HG03442 (cell line): ENCODE measurements at regions not wholly inside any gene's neighbourhood (a gene's known extent, or its start where the extent isn't known, plus 50 kb on each side); places are given as distances from the start of the nearest gene placed in this dataset.
A peak's percentile ranks its signal among the peaks of the same experiment; 100 is the strongest.

Experiments
- ATAC-seq: cut with Tn5 transposase; IDR thresholded peaks from one replicate; pipeline ENCODE4 v1.9.1; 2021; ENCODE audit warnings: mild to moderate bottlenecking, moderate library complexity; ENCODE audit not compliant: unreplicated experiment

DNA sequence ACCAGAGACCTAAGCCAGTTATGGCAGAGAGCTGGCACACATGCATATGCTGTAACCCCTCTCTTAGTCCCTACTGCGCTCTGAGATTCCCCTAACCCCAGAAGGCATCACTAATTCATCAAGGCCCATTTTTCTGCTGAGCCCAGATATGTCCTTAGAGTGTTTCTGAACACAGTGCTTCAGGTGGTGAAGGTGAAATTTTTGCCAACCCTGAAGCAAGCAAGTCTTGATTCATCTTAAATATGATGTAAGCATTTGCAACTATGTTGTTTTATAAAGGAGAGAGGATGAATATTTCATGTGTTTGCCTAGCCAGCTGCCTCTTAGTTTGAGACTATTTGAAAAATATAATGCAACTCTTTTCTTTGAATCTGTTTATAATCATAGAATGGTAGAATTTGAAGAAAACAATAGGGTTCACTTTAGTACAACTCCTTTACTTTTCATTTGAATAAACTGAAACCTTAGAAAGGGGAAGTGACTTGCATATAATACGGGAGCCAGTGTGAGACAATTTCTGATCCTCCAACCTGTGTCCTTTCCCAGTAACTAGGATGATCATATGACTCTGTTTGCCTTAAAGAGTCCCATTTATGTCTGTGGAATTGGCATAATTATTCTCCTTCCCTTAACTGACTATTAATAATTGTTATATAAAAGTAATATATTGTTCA lies 194.3 kb upstream of the MTNR1B start:
- ATAC-seq: peak; percentile 67

DNA sequence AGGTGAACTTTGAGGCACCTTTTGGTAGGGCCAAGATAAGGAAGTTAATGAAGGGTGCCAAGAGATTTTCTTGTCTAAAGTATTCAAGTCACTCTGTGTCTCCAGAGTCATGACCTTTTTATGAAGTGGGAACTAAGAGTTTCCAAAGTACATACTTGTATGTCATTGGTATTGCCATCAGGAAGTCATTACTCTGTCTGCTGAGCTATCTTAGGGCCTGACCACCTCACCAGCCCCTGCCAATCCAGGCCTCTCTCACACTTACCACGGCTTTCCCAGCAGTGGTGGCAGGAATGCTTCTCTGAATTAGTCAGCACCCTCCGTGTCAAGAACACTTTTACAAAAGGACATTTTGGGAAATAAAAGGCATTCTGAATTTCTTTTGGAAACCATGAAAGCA lies 192.8 kb upstream of the MTNR1B start:
- ATAC-seq: no peak

DNA sequence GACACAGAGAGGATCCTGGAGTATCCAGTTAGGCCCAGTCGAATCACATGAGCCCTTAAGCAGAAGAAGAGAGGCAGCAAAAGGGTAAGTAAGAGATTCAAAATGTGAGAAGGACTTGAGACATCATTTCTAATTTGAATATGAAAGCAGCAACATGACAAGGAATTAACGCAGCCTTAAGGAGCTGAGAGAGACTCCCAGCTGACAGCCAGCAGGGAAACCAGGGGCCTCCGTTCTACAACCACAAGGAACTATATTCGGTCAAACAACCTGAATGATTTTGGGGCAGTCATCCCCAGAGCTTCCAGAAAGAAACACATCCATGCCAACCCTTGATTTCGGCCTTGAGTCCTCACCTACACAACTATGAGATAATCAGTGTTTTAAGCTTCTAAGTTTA lies 189.7 kb upstream of the MTNR1B start:
- ATAC-seq: no peak

GRCh38 chr11:92781151-92781550 lies 188.3 kb upstream of the MTNR1B start:
- ATAC-seq: no peak

DNA sequence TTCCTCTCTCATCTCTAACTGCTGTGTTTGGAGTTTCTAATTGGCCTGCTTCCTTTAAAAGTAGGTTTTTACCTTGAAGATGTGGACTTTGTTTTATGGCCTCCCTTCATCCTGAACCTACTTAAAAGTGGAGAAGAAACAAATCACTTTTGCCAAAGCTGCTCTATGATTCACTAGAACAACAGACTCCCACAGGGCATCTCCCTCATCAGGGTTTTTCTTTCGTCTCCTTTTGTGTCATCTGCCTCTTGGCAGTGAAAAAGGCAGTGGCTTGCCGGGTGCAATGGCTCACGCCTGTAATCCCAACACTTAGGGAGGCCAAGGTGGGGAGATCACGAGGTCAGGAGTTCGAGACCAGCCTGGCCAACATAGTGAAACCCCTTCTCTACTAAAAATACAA lies 186.6 kb upstream of the MTNR1B start:
- no peak for ATAC-seq

- no peak for ATAC-seq
These were observed 185.1 kb upstream of the MTNR1B start for GRCh38 chr11:92784331-92784730.

DNA sequence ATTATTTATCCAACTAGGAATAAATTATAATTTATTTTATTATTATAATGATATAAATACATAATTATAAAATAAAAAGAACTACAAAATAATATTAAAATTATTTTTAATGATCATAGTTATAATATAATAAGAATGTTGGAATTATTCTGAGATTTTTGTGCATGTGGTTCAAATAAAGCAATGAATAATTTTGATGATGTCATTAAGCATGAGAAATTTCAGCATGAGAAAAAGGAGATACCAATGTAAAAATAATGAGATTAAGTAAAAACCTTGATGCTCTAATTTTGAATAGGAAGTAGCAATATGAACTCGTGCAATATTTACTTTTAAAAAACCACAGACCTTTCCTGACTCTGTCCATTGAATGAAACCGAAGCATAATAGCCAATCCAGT lies 181.8 kb upstream of the MTNR1B start:
- ATAC-seq: no peak

- ATAC-seq: no peak
These were observed 179.7 kb upstream of the MTNR1B start for GRCh38 chr11:92789761-92790160.

DNA sequence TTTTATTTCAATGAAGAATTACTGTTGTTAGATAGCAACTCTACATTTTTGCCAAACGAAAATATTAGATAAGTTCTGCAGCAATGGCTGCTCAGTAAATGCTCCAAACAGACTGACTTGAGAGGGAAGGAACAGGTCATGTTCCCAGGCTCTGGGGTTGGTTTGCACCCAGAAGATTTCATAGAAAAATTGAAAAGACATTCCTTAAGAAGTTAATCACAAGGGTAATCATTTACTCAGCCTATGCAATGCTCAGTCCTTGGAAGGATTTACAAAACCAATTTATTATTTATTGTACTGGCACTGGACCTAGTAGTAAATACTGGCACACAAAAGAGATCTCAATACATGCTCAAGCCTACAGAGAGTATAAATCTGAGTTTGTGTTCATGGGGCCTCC lies 179.1 kb upstream of the MTNR1B start:
- no peak for ATAC-seq

GRCh38 chr11:92790926-92791616 lies 178.4 kb upstream of the MTNR1B start:
- ATAC-seq: no peak

DNA sequence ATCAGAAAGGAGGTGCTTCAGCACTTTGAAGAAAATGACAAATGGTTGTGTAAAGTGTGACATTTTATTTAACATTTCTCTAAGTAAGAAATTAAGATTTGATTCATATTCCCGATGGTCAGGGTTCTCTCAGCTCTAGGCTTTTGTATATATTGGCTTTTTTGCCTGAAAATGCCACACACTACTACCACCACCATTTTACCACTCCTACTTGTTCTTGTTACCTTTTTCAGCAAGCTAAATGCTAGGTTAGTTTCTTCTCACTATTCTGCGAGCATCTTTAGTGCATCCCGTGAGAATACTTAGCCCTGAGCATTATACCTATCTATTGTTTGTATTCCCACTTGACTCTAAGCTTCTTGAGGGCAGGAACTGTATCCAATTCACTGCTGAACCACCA lies 177.6 kb upstream of the MTNR1B start:
- no peak for ATAC-seq

DNA sequence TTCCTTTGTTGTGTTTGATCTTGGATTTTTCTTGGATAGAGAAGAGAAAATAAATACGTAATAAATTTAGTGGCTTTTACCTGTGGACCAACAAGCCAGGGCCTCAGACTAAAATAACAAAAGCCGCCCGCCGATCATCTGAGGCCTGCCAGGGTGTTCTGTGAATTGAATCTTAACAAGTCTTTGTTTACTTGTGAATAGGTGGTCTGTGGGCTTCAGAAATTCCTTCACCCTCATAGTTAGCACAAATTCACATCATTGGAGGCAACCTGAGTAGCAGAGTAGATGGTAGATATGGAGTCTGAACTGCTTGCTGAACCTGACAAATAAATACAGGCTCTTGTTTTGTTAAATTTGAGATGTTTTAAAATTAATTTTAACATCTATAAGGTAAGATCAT lies 176.3 kb upstream of the MTNR1B start:
- no peak for ATAC-seq

DNA sequence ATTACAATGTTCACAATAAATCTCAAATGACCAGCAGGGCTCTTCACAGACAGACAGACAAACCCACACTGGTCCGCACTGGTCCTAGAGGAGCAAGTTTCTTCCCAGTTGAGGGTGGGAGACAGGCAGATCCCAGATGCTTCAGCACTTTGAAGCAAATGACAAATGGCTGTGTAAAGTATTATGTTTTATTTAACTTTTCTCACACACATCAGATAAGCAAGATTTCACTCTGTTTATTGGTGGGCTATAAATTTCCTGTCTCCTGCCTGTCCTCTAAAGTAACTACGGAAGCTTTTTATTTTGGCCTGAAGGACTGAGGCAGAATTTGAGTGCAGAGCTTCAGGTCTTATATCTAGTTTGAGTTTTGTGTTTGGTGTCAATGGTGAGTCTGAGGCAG lies 174.7 kb upstream of the MTNR1B start:
- no peak for ATAC-seq

DNA sequence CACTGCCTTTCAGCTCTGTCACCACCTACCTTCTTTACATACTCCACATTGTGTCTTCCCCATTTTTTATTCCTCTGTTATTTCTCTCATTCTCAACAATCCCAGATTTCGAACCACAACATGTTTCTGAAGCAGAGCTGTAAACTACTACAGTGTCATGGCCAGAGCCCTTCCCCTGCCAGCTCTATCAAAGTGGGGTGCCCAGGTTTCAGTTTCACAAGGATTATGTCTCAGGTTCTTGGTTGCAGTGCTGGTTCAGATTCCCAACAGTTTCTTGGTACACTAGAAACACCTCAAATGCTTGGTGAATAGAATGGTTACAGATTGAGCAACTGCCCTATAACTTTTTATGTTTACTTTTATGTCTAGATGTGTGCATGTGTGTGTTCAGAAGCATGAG lies 172.7 kb upstream of the MTNR1B start:
- ATAC-seq: no peak

- ATAC-seq: no peak
These were observed 171.6 kb upstream of the MTNR1B start for GRCh38 chr11:92797874-92798273.

- no peak for ATAC-seq
These were observed 167.8 kb upstream of the MTNR1B start for GRCh38 chr11:92801685-92802084.

DNA sequence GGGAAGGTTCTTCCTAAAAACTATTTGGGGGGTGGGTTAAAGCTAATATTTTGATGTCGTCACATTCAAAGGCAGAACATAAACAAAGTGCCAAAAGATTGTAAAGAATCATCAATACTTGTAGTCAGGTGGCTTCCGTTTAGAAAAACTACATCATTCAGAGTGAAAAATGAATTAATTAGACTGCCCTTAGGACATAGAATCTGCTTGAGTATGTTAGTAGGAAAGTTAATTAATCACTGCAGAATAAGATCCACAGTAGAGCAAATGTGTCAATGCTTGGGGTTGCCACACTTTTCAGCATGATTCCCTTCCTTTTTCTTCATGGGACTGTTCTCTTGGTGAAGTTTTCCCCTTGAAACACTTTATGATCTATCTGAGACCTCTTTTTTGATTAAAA lies 166.8 kb upstream of the MTNR1B start:
- no peak for ATAC-seq

GRCh38 chr11:92803391-92803790 lies 166.1 kb upstream of the MTNR1B start:
- no peak for ATAC-seq

GRCh38 chr11:92804388-92804966 lies 165.0 kb upstream of the MTNR1B start:
- no peak for ATAC-seq

DNA sequence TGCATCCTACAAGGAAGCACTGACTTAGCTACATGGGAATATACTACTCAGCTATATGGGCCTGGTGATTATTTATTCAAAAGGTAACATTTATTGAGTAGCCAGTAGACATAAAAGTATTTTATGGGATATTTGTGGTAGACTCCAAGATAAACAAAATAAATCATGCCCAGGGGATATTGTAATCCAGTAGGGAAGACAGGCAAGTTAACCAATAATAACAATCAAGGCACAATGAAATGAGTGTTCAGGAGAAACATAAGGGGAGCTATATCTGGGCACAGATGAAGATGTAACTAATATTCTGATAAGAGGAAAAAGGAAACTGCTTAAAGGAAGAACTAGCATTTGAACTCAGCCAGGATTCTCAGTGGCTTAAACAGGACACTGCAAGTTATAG lies 161.4 kb upstream of the MTNR1B start:
- ATAC-seq: no peak

DNA sequence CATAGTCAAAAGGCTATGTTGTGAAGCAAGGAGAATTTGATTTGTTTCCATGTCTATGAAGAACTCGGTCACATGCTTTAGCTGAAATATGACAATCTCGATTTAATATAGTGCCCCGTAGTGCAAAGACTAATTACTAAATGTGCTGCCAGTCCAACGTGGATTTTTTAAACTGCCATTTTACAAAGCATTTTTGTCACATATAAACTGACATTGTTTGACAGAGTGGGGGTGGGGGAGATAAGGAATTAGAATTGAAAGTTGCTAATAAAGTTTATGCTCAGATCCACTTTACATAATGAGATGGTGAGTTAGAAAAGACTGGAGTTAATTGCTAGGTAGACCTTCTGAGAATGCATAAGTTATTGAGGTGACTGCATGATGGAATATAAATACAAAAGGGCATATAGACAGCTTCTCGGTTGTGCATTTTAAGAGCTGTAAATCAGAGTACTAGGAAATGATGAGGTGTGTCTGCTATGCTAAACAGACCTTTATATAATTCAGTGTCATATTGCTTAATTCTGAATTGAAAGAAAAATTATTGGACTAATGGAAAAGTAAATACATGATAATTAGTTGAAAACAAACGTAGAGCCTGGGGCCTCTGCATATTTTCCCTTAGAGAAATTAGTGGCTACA lies 158.9 kb upstream of the MTNR1B start:
- no peak for ATAC-seq

- ATAC-seq: no peak
These were observed 158.1 kb upstream of the MTNR1B start for GRCh38 chr11:92811341-92811740.
